AG09309 (cell line): ENCODE measurements at regions not wholly inside any gene's neighbourhood (a gene's known extent, or its start where the extent isn't known, plus 50 kb on each side); places are given as distances from the start of the nearest gene placed in this dataset.

Source experiments
- DNase-seq: peaks from one replicate; pipeline ENCODE4 v3.0.0-alpha.2; 2010; ENCODE audit warnings: low read depth
- H3K4me3 ChIP-seq: 2 replicates; pipeline ENCODE4 v1.5.1; 2011; ENCODE audit warnings: mild to moderate bottlenecking, low read depth, low read length, moderate library complexity; ENCODE audit not compliant: control insufficient read depth
- CTCF ChIP-seq: IDR thresholded peaks from 2 replicates; pipeline ENCODE4 v1.5.1; 2011; ENCODE audit warnings: mild to moderate bottlenecking, low read depth, low read length, inconsistent platforms; ENCODE audit not compliant: insufficient read depth, control insufficient read depth; ENCODE audit errors: missing control alignments

- no peak for TF ChIP-seq CTCF
- H3K4me3 ChIP-seq = no peak overlapping the region
- DNase-seq = no peak
These were observed 67.2 kb upstream of the FOXN3 start for GRCh38 chr14:89484051-89484844.

GRCh38 chr14:89481196-89481595 lies 64.2 kb upstream of the FOXN3 start:
- H3K4me3 ChIP-seq = no peak overlapping the region
- TF ChIP-seq CTCF = no peak
- no peak for DNase-seq

GRCh38 chr14:89480278-89480677 lies 63.2 kb upstream of the FOXN3 start:
- no peak for TF ChIP-seq CTCF
- no peak overlapping the region for H3K4me3 ChIP-seq
- no peak for DNase-seq

- TF ChIP-seq CTCF = no peak
- no peak overlapping the region for H3K4me3 ChIP-seq
- DNase-seq = no peak
These were observed 62.8 kb upstream of the FOXN3 start for GRCh38 chr14:89479802-89480201.

GRCh38 chr14:89477391-89477790 lies 60.4 kb upstream of the FOXN3 start:
- no peak for TF ChIP-seq CTCF
- no peak for DNase-seq
- H3K4me3 ChIP-seq = no peak overlapping the region

- DNase-seq = no peak
- H3K4me3 ChIP-seq = no peak overlapping the region
These were observed 59.4 kb upstream of the FOXN3 start for GRCh38 chr14:89476354-89476896.

More at GRCh38 chr14:89476354-89476896, 59.4 kb upstream of the FOXN3 start:
- no peak for TF ChIP-seq CTCF
